IMR-90 (cell line): ENCODE measurements at regions not wholly inside any gene's neighbourhood (a gene's known extent, or its start where the extent isn't known, plus 50 kb on each side); places are given as distances from the start of the nearest gene placed in this dataset.

ENCODE experiments used
- ATAC-seq: fragments of 200-7000 bp; cut with Tn5 transposase; 2 replicates; pipeline ENCODE4 v1.9.1; 2020; ENCODE audit warnings: low read depth, mild to moderate bottlenecking, moderate library complexity
- BruUV-seq: library from RNA; stranded (reverse); fragments of 400-500 nt; replicated peaks from 2 replicates; lab custom pipeline; 2021; lab: Mats Ljungman, UMichigan
- CTCF ChIA-PET: fragments of 300-600 bp; formaldehyde crosslinking; extraction: SDS; loops from one replicate; lab custom pipeline; 2021; ENCODE audit warnings: antibody characterized with exemption; lab: Yijun Ruan, JAX
- POLR2A ChIA-PET: fragments of 300-600 bp; sonication (Branson Sonifier 250); formaldehyde crosslinking; loops from one replicate; lab custom pipeline; 2022; ENCODE audit warnings: antibody characterized with exemption; ENCODE audit not compliant: unreplicated experiment; lab: Charles Lee
- DNase-seq: peaks from one replicate; pipeline ENCODE4 v3.0.0; 2013
- H2AFZ ChIP-seq: replicated peaks from 2 replicates; pipeline ENCODE3; 2013; ENCODE audit warnings: low read length, mild to moderate bottlenecking; ENCODE audit not compliant: poor library complexity
- H2AK5ac ChIP-seq: 2 replicates; pipeline ENCODE4 v1.6.1; 2013; ENCODE audit warnings: low read depth, low read length, inconsistent platforms
- H2AK9ac ChIP-seq: replicated peaks from 2 replicates; pipeline ENCODE3; 2013; ENCODE audit warnings: mild to moderate bottlenecking, low read depth, low read length, moderate library complexity; ENCODE audit not compliant: poor library complexity
- H2BK120ac ChIP-seq: 2 replicates; pipeline ENCODE4 v1.6.1; 2013; ENCODE audit warnings: low read depth, low read length, inconsistent platforms
- H2BK15ac ChIP-seq: 3 replicates; pipeline ENCODE4 v1.6.1; 2013; ENCODE audit warnings: low read depth, low read length, inconsistent platforms
- H2BK20ac ChIP-seq: 2 replicates; pipeline ENCODE4 v1.6.1; 2013; ENCODE audit warnings: low read depth, mild to moderate bottlenecking, inconsistent platforms, low read length, moderate library complexity
- H2BK5ac ChIP-seq: 2 replicates; pipeline ENCODE4 v1.6.1; 2013; ENCODE audit warnings: mild to moderate bottlenecking, low read depth, low read length, inconsistent platforms; ENCODE audit not compliant: poor library complexity, severe bottlenecking
- H3K14ac ChIP-seq: replicated peaks from 2 replicates; pipeline ENCODE4 v1.6.1; 2013; ENCODE audit warnings: low read depth, low read length, inconsistent platforms
- H3K18ac ChIP-seq: 2 replicates; pipeline ENCODE4 v1.6.1; 2013; ENCODE audit warnings: low read depth, low read length, control low read depth
- H3K23ac ChIP-seq: 2 replicates; pipeline ENCODE4 v1.6.1; 2013; ENCODE audit warnings: low read depth, low read length, inconsistent platforms
- H3K27ac ChIP-seq: 2 replicates; pipeline ENCODE4 v1.5.1; 2013; ENCODE audit warnings: mild to moderate bottlenecking, control low read depth, low read length; ENCODE audit not compliant: insufficient read depth
- H3K27me3 ChIP-seq: 2 replicates; pipeline ENCODE4 v1.6.1; 2013; ENCODE audit warnings: low read length; ENCODE audit not compliant: control insufficient read depth, insufficient read depth
- H3K36me3 ChIP-seq: 2 replicates; pipeline ENCODE4 v1.6.1; 2013; ENCODE audit warnings: low read length, mixed read lengths; ENCODE audit not compliant: control insufficient read depth, insufficient read depth
- H3K4ac ChIP-seq: 2 replicates; pipeline ENCODE4 v1.6.1; 2013; ENCODE audit warnings: low read depth, low read length, inconsistent platforms
- H3K4me1 ChIP-seq: 2 replicates; pipeline ENCODE4 v1.6.1; 2013; ENCODE audit warnings: low read length, mixed read lengths; ENCODE audit not compliant: control insufficient read depth, insufficient read depth
- H3K4me2 ChIP-seq: 2 replicates; pipeline ENCODE4 v1.6.1; 2013; ENCODE audit warnings: low read depth, mild to moderate bottlenecking, control low read depth, low read length, moderate library complexity
- H3K4me3 ChIP-seq: 2 replicates; pipeline ENCODE4 v1.5.1; 2013; ENCODE audit warnings: low read depth, mild to moderate bottlenecking, control low read depth, low read length, moderate library complexity; ENCODE audit not compliant: insufficient read depth
- H3K56ac ChIP-seq: 2 replicates; pipeline ENCODE4 v1.6.1; 2013; ENCODE audit warnings: low read length, inconsistent platforms; ENCODE audit not compliant: insufficient read depth; ENCODE audit errors: extremely low read depth
- H3K79me1 ChIP-seq, 2 experiments: 2 replicates each; pipeline ENCODE4 v1.6.1; 2013; ENCODE audit warnings: low read length in 2 of 2, inconsistent platforms in 1 of 2, low read depth in 1 of 2
- H3K9ac ChIP-seq: 2 replicates; pipeline ENCODE4 v1.6.1; 2013; ENCODE audit warnings: low read depth, low read length, control low read depth
- H3K9me1 ChIP-seq: 2 replicates; pipeline ENCODE4 v1.6.1; 2013; ENCODE audit warnings: low read length, inconsistent platforms; ENCODE audit not compliant: insufficient read depth
- H3K9me3 ChIP-seq: 2 replicates; pipeline ENCODE4 v1.6.1; 2013; ENCODE audit warnings: low read length; ENCODE audit not compliant: control insufficient read depth, insufficient read depth
- H4K20me1 ChIP-seq: 2 replicates; pipeline ENCODE4 v1.6.1; 2013; ENCODE audit warnings: low read length, inconsistent platforms; ENCODE audit not compliant: insufficient read depth
- H4K5ac ChIP-seq: 2 replicates; pipeline ENCODE4 v1.6.1; 2013; ENCODE audit warnings: mild to moderate bottlenecking, low read depth, low read length, control low read depth
- H4K8ac ChIP-seq, 2 experiments: 2 replicates each; pipeline ENCODE4 v1.6.1; 2013; ENCODE audit warnings: low read depth in 2 of 2, low read length in 2 of 2, control low read depth in 1 of 2, inconsistent platforms in 1 of 2
- H4K91ac ChIP-seq: 2 replicates; pipeline ENCODE4 v1.6.1; 2013; ENCODE audit warnings: low read depth, low read length, inconsistent platforms; ENCODE audit not compliant: insufficient read depth
- BHLHE40 ChIP-seq: fragments of 150-350 bp; IDR thresholded peaks from 2 replicates; pipeline ENCODE4 v1.6.1; 2016; ENCODE audit warnings: mild to moderate bottlenecking, low read depth, low read length
- MAFK ChIP-seq: IDR thresholded peaks from 2 replicates; pipeline ENCODE4 v1.6.1; 2012; ENCODE audit warnings: low read depth, low read length, improper control_type of control experiment
- SMC3 ChIP-seq: fragments of 150-350 bp; IDR thresholded peaks from 2 replicates; pipeline ENCODE4 v1.6.1; 2016; ENCODE audit warnings: low read depth, mild to moderate bottlenecking, antibody characterized with exemption, low read length, moderate library complexity
- WGBS, 2 experiments: methylation state at CpG; one replicate each; pipeline versions ENCODE4 v1.1.5 to v1.1.7; 2013; ENCODE audit warnings: missing lambda C conversion rate in 2 of 2; ENCODE audit not compliant: insufficient read length in 1 of 2; ENCODE audit errors: extremely low coverage in 2 of 2; 5-methylcytosine and 5-hydroxymethylcytosine counted together
- dilution Hi-C: fragments of 300-500 bp; cut with HindIII; formaldehyde crosslinking; loops from one replicate; pipeline ENCODE4 v1.14.3; 2018; ENCODE audit warnings: low sequenced_read_pairs; ENCODE audit not compliant: unreplicated experiment
- in situ Hi-C: fragments of 300-500 bp; cut with MboI; formaldehyde crosslinking; loops from 3 replicates; pipeline ENCODE4 v1.14.3; 2019; ENCODE audit warnings: low sequenced_read_pairs, inconsistent platforms, mixed read lengths
- intact Hi-C: fragments of 100-400 bp; cut with micrococcal nuclease; formaldehyde crosslinking; loops from 2 replicates; pipeline ENCODE4 v1.10.0; 2022

DNA sequence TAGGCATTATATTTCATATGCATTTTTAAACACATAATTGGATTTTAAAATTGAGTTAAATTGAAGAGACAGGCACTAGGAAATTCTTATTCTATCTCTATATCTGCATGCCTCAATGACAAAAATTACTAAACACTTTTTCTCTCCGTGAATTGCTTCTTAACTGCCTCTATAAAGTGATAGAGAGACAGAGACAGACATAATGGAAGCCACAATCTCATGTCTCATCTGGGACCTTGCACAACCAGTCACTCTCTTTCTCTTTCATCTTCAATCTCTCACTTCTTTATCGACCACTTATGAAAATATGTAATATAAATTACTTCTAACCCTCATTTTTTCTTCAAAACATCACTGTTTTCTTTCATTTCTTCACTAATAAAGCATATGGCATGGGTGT, 238.9 kb upstream of the ZNF804A start:
- no peaks in the 10 kb centered on the region for H3K9me1 ChIP-seq
- H3K27ac ChIP-seq, result no peak overlapping the region
- H3K23ac ChIP-seq, result no peak overlapping the region
- ChIA-PET CTCF (no interaction called here), POLR2A (no interaction called here)
- H4K5ac ChIP-seq, result no peak overlapping the region
- H2AK9ac ChIP-seq, result no peak overlapping the region
- DNase-seq, result no peak
- in situ Hi-C loops, result no loop called here
- no peak overlapping the region for H2AFZ ChIP-seq
- H2BK5ac ChIP-seq, result no peak overlapping the region
- no peak overlapping the region for H3K56ac ChIP-seq
- dilution Hi-C loops, result no loop called here
- no peak overlapping the region for H2AK5ac ChIP-seq
- no peak overlapping the region for H2BK20ac ChIP-seq
- no peaks in the 10 kb centered on the region for H3K4me1 ChIP-seq
- TF ChIP-seq SMC3, result no peak
- no peak for TF ChIP-seq MAFK
- TF ChIP-seq BHLHE40, result no peak
- no peak overlapping the region for H3K4ac ChIP-seq
- no peak overlapping the region for H3K4me2 ChIP-seq
- intact Hi-C loops, result no loop called here
- BruUV-seq, result no TSS peak
- H4K91ac ChIP-seq, result no peak overlapping the region
- no peaks in the 10 kb centered on the region for H4K20me1 ChIP-seq
- H4K8ac ChIP-seq, result no peak overlapping the region
- H3K14ac ChIP-seq, result no peak overlapping the region
- H3K36me3 ChIP-seq, result no peaks in the 10 kb centered on the region
- H2BK15ac ChIP-seq, result no peak overlapping the region
- no peak overlapping the region for H3K9ac ChIP-seq
- H3K4me3 ChIP-seq, result no peak overlapping the region
- ATAC-seq, result no peak
- WGBS, 2 experiments, result 100% methylated on average over 1 of the region's 2 CpGs; no CpG with 5 or more reads in 1 of the 2 experiments
- H3K9me3 ChIP-seq, result no peaks in the 10 kb centered on the region; the same call in 1 of the 2 replicates
- no peaks in the 10 kb centered on the region for H3K27me3 ChIP-seq
- H3K79me1 ChIP-seq, result no peaks in the 10 kb centered on the region
- no peak overlapping the region for H2BK120ac ChIP-seq
- no peak overlapping the region for H3K18ac ChIP-seq
